Activated CD4-positive, alpha-beta T cell treated with anti-CD3 and anti-CD28 coated beads, Interleukin-2, amount 10 ng/mL, durations not matched to agents 7 days and 5 days (primary cell): ENCODE measurements at regions not wholly inside any gene's neighbourhood (a gene's known extent, or its start where the extent isn't known, plus 50 kb on each side); places are given as distances from the start of the nearest gene placed in this dataset.

Source experiments
- CTCF ChIA-PET: fragments of 350-600 bp; sonication (Branson Sonifier 250); formaldehyde crosslinking; loops from one replicate; lab custom pipeline; 2021; ENCODE audit warnings: antibody characterized with exemption; lab: Charles Lee
- POLR2A ChIA-PET: fragments of 350-600 bp; sonication (Branson Sonifier 250); formaldehyde crosslinking; loops from one replicate; lab custom pipeline; 2021; ENCODE audit warnings: antibody characterized with exemption; lab: Charles Lee
- DNase-seq: peaks from one replicate; pipeline ENCODE4 v3.0.0-alpha.2; 2020
- H3K27ac Mint-ChIP-seq: one replicate; pipeline ENCODE4 v1.8.0; 2021; ENCODE audit warnings: mild to moderate bottlenecking, moderate library complexity, mixed read lengths
- H3K27me3 Mint-ChIP-seq: one replicate; pipeline ENCODE4 v1.8.0; 2021; ENCODE audit warnings: mixed read lengths
- H3K36me3 Mint-ChIP-seq: one replicate; pipeline ENCODE4 v1.8.0; 2021; ENCODE audit warnings: low read depth, mixed read lengths
- H3K4me1 Mint-ChIP-seq: one replicate; pipeline ENCODE4 v1.8.0; 2021; ENCODE audit warnings: mixed read lengths
- H3K4me3 Mint-ChIP-seq: one replicate; pipeline ENCODE4 v1.8.0; 2021; ENCODE audit warnings: mild to moderate bottlenecking, moderate library complexity, mixed read lengths
- H3K9me3 Mint-ChIP-seq: one replicate; pipeline ENCODE4 v1.8.0; 2021; ENCODE audit warnings: mixed read lengths

DNA sequence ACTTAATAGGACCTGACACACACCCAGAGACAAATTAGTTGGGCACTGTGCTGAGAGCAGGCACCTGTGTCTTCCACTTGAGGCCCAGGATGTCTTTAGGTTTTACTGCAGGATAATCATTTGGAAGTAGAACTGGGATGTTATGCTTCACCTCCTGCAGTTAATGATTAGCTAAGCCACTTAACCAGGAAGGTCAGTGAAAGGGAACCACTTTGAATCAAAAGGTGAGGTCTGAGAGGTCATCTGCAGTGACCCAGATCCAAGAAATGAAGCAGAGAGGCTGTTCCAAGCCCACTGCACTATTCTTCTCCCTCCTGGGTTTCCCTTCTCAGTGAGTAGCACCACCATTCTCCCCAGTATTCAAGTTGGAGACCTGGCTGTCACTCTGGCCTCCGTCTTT, 110.5 kb downstream of the SNX18 start:
- Mint-ChIP-seq H3K27me3 (peaks cover 2% of the 10 kb centered on the region), H3K27ac (no peak overlapping the region), H3K4me3 (no peak overlapping the region), H3K36me3 (no peaks in the 10 kb centered on the region), H3K9me3 (peaks cover 17% of the 10 kb centered on the region), H3K4me1 (no peaks in the 10 kb centered on the region)
- CTCF ChIA-PET, result interaction anchor here (0.7 to 2.1 kb wide), 6 partner anchors 10 to 144 kb away, joined by 3 to 10 read pairs (median 4); no protein-coding TSS in a partner anchor
- no peak for DNase-seq
- POLR2A ChIA-PET, result no interaction called here

GRCh38 chr5:54626407-54626806, 108.8 kb downstream of the SNX18 start:
- H3K36me3 Mint-ChIP-seq, result no peaks in the 10 kb centered on the region
- no peak overlapping the region for H3K4me3 Mint-ChIP-seq
- no peak for DNase-seq
- peaks cover 17% of the 10 kb centered on the region for H3K9me3 Mint-ChIP-seq
- peaks cover 2% of the 10 kb centered on the region for H3K27me3 Mint-ChIP-seq
- CTCF ChIA-PET, result no interaction called here
- no peaks in the 10 kb centered on the region for H3K4me1 Mint-ChIP-seq
- H3K27ac Mint-ChIP-seq, result no peak overlapping the region
- POLR2A ChIA-PET, result interaction anchor here (0.6 kb wide), 1 partner anchor 13 kb away, joined by 4 read pairs; no protein-coding TSS in a partner anchor

DNA sequence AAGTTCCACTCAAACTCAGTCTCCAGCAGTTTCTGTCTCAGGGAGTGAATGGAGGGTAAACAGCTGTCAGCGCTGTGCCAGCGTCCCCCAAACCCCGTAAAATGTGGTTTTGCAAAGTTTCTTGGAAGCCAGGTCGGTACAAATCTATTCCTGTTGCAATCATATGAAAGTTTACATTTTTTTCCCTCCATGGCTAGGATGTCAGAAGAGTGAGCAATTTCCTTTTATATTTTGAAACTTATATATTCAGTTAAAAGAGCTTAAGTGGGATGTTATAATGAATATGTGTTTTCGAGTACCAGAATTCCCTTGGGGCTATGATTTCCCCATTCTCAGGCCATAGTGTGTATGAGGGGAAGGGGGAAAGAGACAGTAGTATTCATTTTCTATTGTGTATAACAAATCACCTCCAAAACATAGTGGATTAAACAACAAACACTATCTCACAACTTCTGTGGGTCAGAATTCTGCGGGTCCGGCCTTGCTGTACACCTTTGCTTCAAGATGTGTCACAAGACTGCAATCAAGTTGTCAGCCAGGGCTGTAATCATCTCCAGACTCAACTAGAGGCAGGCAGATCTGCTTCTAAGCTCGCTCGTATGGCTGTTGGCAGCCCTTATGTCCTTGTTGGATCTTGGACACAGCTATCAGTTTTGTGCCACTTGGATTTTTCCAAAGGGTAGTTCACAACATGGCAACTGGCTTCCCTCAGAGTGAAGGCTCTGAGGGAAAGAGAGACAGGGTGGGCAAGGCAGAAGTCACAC, 107.4 kb downstream of the SNX18 start:
- Mint-ChIP-seq H3K36me3 (no peaks in the 10 kb centered on the region), H3K4me1 (no peaks in the 10 kb centered on the region), H3K9me3 (peaks cover 9% of the 10 kb centered on the region), H3K4me3 (no peak overlapping the region), H3K27ac (no peak overlapping the region), H3K27me3 (peaks cover 6% of the 10 kb centered on the region)
- CTCF ChIA-PET, result interaction anchor here (1.0 kb wide), 1 partner anchor 34 kb away, joined by 3 read pairs; no protein-coding TSS in a partner anchor
- DNase-seq, result no peak
- POLR2A ChIA-PET, result no interaction called here

GRCh38 chr5:54621709-54622108, 104.2 kb downstream of the SNX18 start:
- POLR2A ChIA-PET, result no interaction called here
- Mint-ChIP-seq H3K27ac (no peak overlapping the region), H3K9me3 (peaks cover 2% of the 10 kb centered on the region), H3K4me1 (peaks cover 3% of the 10 kb centered on the region), H3K4me3 (no peak overlapping the region), H3K36me3 (peaks cover 2% of the 10 kb centered on the region), H3K27me3 (peaks cover 4% of the 10 kb centered on the region)
- DNase-seq, result no peak
- CTCF ChIA-PET, result interaction anchor here (1.0 kb wide), 1 partner anchor 12 kb away, joined by 3 read pairs; no protein-coding TSS in a partner anchor

- Mint-ChIP-seq H3K4me1 (peaks cover 4% of the 10 kb centered on the region), H3K27ac (no peak overlapping the region), H3K4me3 (no peak overlapping the region), H3K36me3 (peaks cover 2% of the 10 kb centered on the region), H3K9me3 (peaks cover 2% of the 10 kb centered on the region), H3K27me3 (peaks cover 4% of the 10 kb centered on the region)
- CTCF ChIA-PET, result interaction anchor here (2.3 kb wide), 1 partner anchor 20 kb away, joined by 5 read pairs; no protein-coding TSS in a partner anchor
- DNase-seq, result no peak
- POLR2A ChIA-PET, result no interaction called here
These were observed 103.5 kb downstream of the SNX18 start for GRCh38 chr5:54621048-54621447.

- H3K9me3 Mint-ChIP-seq, result peaks cover 2% of the 10 kb centered on the region
- peaks cover 2% of the 10 kb centered on the region for H3K36me3 Mint-ChIP-seq
- H3K27me3 Mint-ChIP-seq, result peaks cover 4% of the 10 kb centered on the region
- no peak overlapping the region for H3K4me3 Mint-ChIP-seq
- no peak for DNase-seq
- H3K27ac Mint-ChIP-seq, result no peak overlapping the region
- ChIA-PET CTCF (interaction anchor here (1.0 to 2.3 kb wide), 2 partner anchors 13 to 21 kb away, joined by 3 to 5 read pairs; no protein-coding TSS in a partner anchor), POLR2A (no interaction called here)
- H3K4me1 Mint-ChIP-seq, result peaks cover 4% of the 10 kb centered on the region
These were observed 102.8 kb downstream of the SNX18 start for GRCh38 chr5:54620141-54620933.

GRCh38 chr5:54619731-54620130, 102.2 kb downstream of the SNX18 start:
- H3K36me3 Mint-ChIP-seq, result peaks cover 2% of the 10 kb centered on the region
- H3K4me3 Mint-ChIP-seq, result no peak overlapping the region
- H3K27me3 Mint-ChIP-seq, result peaks cover 4% of the 10 kb centered on the region
- H3K9me3 Mint-ChIP-seq, result peaks cover 2% of the 10 kb centered on the region
- no peak for DNase-seq
- no peak overlapping the region for H3K27ac Mint-ChIP-seq
- POLR2A ChIA-PET, result no interaction called here
- peaks cover 4% of the 10 kb centered on the region for H3K4me1 Mint-ChIP-seq
- CTCF ChIA-PET, result interaction anchor here (1.0 to 2.3 kb wide), 2 partner anchors 14 to 21 kb away, joined by 3 to 5 read pairs; no protein-coding TSS in a partner anchor

DNA sequence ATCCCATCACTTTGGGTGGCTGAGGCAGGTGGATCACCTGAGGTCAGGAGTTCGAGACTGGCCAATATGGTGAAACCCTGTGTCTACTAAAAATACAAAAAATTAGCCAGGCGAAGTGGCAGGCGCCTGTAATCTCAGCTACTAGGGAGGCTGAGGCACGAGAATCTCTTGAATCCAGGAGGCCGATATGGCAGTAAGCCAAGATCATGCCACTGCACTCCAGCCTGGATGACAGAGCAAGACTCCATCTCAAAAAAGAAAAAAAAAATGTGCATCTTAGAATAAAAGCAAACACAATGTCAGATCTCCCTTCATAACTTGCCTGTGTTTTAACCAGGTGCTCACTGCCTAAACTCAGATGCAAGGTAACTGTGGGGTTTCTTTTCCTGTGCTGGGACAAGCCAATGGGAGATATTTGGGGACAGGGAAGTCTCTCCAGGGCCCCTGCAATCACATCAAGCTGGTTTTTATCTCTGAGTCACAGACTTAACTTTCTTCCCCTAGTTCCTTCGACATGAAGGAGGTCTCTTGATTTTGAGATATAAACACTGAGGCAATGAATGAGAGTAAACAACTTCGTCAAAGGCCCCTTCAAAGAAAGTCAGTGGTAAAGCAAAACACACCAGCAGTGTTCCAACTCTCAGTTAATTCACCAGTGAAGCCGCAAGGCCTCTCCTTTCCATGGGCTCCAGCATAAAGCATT, 99.1 kb downstream of the SNX18 start:
- CTCF ChIA-PET, result interaction anchor here (0.6 to 1.0 kb wide), 2 partner anchors 13 to 17 kb away, joined by 3 read pairs; no protein-coding TSS in a partner anchor
- Mint-ChIP-seq H3K27ac (no peak overlapping the region), H3K9me3 (peaks cover 2% of the 10 kb centered on the region), H3K4me1 (peaks cover 7% of the 10 kb centered on the region), H3K36me3 (peaks cover 4% of the 10 kb centered on the region), H3K27me3 (peaks cover 4% of the 10 kb centered on the region), H3K4me3 (no peak overlapping the region)
- DNase-seq, result no peak
- POLR2A ChIA-PET, result no interaction called here

GRCh38 chr5:54616031-54616430, 98.5 kb downstream of the SNX18 start:
- ChIA-PET POLR2A (no interaction called here), CTCF (interaction anchor here (0.6 to 1.1 kb wide), 3 partner anchors 14 to 18 kb away, joined by 3 read pairs; no protein-coding TSS in a partner anchor)
- Mint-ChIP-seq H3K9me3 (peaks cover 2% of the 10 kb centered on the region), H3K27ac (no peak overlapping the region), H3K4me3 (no peak overlapping the region), H3K36me3 (peaks cover 4% of the 10 kb centered on the region), H3K4me1 (peaks cover 14% of the 10 kb centered on the region), H3K27me3 (peaks cover 2% of the 10 kb centered on the region)
- no peak for DNase-seq

DNA sequence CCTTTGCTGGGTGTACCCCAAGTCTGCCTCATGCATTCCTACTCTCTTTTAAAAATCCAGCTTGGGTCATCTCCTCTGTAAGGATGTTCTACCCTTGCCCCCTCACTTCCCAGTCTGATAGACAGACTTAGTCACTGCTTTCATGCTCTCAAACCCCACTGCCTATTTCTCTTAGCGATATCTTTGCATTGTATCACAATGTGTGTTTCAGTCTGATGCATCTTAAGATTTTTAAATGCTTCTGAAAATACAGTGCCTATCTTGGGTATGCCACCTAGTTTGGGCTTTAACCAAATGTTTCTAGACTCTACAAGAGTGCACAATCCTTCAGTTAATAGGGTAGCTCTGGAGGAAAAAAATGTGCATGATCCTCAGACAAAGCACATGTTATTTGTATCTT, 97.8 kb downstream of the SNX18 start:
- POLR2A ChIA-PET, result no interaction called here
- H3K9me3 Mint-ChIP-seq, result peaks cover 2% of the 10 kb centered on the region
- no peak for DNase-seq
- peaks cover 20% of the 10 kb centered on the region for H3K4me1 Mint-ChIP-seq
- H3K4me3 Mint-ChIP-seq, result no peak overlapping the region
- CTCF ChIA-PET, result interaction anchor here (1.0 to 1.4 kb wide), 3 partner anchors 13 to 20 kb away, joined by 3 to 4 read pairs (median 3); no protein-coding TSS in a partner anchor
- H3K36me3 Mint-ChIP-seq, result peaks cover 4% of the 10 kb centered on the region
- no peaks in the 10 kb centered on the region for H3K27me3 Mint-ChIP-seq
- no peak overlapping the region for H3K27ac Mint-ChIP-seq

- ChIA-PET CTCF (interaction anchor here (1.1 kb wide), 1 partner anchor 16 kb away, joined by 4 read pairs; no protein-coding TSS in a partner anchor), POLR2A (no interaction called here)
- Mint-ChIP-seq H3K9me3 (peaks cover 12% of the 10 kb centered on the region), H3K27ac (no peak overlapping the region), H3K36me3 (peaks cover 14% of the 10 kb centered on the region), H3K27me3 (no peaks in the 10 kb centered on the region), H3K4me1 (peaks cover 32% of the 10 kb centered on the region), H3K4me3 (no peak overlapping the region)
- no peak for DNase-seq
These were observed 95.2 kb downstream of the SNX18 start for GRCh38 chr5:54612711-54613110.
